PC-3 (cell line): ENCODE measurements at regions not wholly inside any gene's neighbourhood (a gene's known extent, or its start where the extent isn't known, plus 50 kb on each side); places are given as distances from the start of the nearest gene placed in this dataset.

Source experiments
- ATAC-seq: fragments of 200-7000 bp; cut with Tn5 transposase; 2 replicates; pipeline ENCODE4 v1.9.1; 2020; ENCODE audit warnings: mild to moderate bottlenecking, moderate library complexity
- BruUV-seq: library from RNA; stranded (reverse); fragments of 400-500 nt; replicated peaks from 2 replicates; lab custom pipeline; 2021; lab: Mats Ljungman, UMichigan
- CTCF ChIA-PET: fragments of 300-600 bp; sonication (Branson Sonifier 250); formaldehyde crosslinking; loops from one replicate; lab custom pipeline; 2022; ENCODE audit warnings: antibody characterized with exemption; lab: Charles Lee
- POLR2A ChIA-PET: fragments of 300-600 bp; sonication (Branson Sonifier 250); formaldehyde crosslinking; loops from one replicate; lab custom pipeline; 2022; ENCODE audit warnings: antibody characterized with exemption; ENCODE audit not compliant: unreplicated experiment; lab: Charles Lee
- DNase-seq: peaks from one replicate; pipeline ENCODE4 v3.0.0-alpha.2; 2015
- H2AFZ ChIP-seq: fragments of 300-600 bp; sonication (generic); 2 replicates; pipeline ENCODE4 v1.6.0; 2016; ENCODE audit warnings: antibody characterized with exemption, low read length
- H3F3A ChIP-seq: fragments of 300-600 bp; sonication (generic); one replicate; pipeline ENCODE4 v1.6.0; 2017; ENCODE audit warnings: antibody characterized with exemption, low read length, control low read depth, mild to moderate bottlenecking; ENCODE audit not compliant: unreplicated experiment
- H3K27ac ChIP-seq: fragments of 300-600 bp; sonication (generic); 2 replicates; pipeline ENCODE4 v1.5.1; 2016; ENCODE audit warnings: mild to moderate bottlenecking, low read length
- H3K27me3 ChIP-seq: fragments of 300-600 bp; sonication (generic); 2 replicates; pipeline ENCODE4 v1.6.1; 2016; ENCODE audit warnings: low read length, mixed read lengths
- H3K36me3 ChIP-seq: fragments of 300-600 bp; sonication (generic); 2 replicates; pipeline ENCODE4 v1.6.1; 2016; ENCODE audit warnings: low read depth, mixed run types, low read length, mixed read lengths
- H3K4me1 ChIP-seq: fragments of 300-600 bp; sonication (generic); 2 replicates; pipeline ENCODE4 v1.5.1; 2016; ENCODE audit warnings: low read length; ENCODE audit not compliant: insufficient read depth
- H3K4me2 ChIP-seq: fragments of 300-600 bp; sonication (generic); 2 replicates; pipeline ENCODE4 v1.6.0; 2016; ENCODE audit warnings: low read length
- H3K4me3 ChIP-seq: fragments of 300-600 bp; sonication (generic); 2 replicates; pipeline ENCODE4 v1.5.1; 2016; ENCODE audit warnings: mild to moderate bottlenecking, low read length, mixed read lengths
- H3K79me2 ChIP-seq: fragments of 300-600 bp; sonication (generic); 2 replicates; pipeline ENCODE4 v1.6.1; 2017; ENCODE audit warnings: low read length, mixed read lengths
- H3K9ac ChIP-seq: fragments of 300-600 bp; sonication (generic); 2 replicates; pipeline ENCODE4 v1.6.0; 2016; ENCODE audit warnings: mild to moderate bottlenecking, low read length
- H3K9me2 ChIP-seq: fragments of 300-600 bp; sonication (generic); replicated peaks from 2 replicates; pipeline ENCODE4 v1.6.1; 2016; ENCODE audit warnings: mixed run types, low read length, mixed read lengths
- H3K9me3 ChIP-seq: fragments of 300-600 bp; sonication (generic); 2 replicates; pipeline ENCODE4 v1.6.1; 2016; ENCODE audit warnings: low read length, mixed read lengths
- H4K20me1 ChIP-seq: fragments of 300-600 bp; sonication (generic); 2 replicates; pipeline ENCODE4 v1.6.1; 2016; ENCODE audit warnings: low read length, mixed read lengths
- CTCF ChIP-seq: fragments of 300-600 bp; sonication (generic); conservative IDR thresholded peaks from 2 replicates; pipeline ENCODE4 v1.5.1; 2017; ENCODE audit warnings: antibody characterized with exemption, low read depth, mild to moderate bottlenecking, low read length
- EZH2 ChIP-seq: fragments of 300-600 bp; sonication (generic); IDR thresholded peaks from one replicate; pipeline ENCODE4 v1.6.1; 2017; ENCODE audit warnings: antibody characterized with exemption, mild to moderate bottlenecking, low read length; ENCODE audit not compliant: unreplicated experiment
- EZH2phosphoT487 ChIP-seq: fragments of 300-600 bp; sonication (generic); IDR thresholded peaks from 2 replicates; pipeline ENCODE4 v1.6.1; 2018; ENCODE audit warnings: mild to moderate bottlenecking, antibody characterized with exemption, low read length, borderline replicate concordance
- intact Hi-C: fragments of 100-400 bp; cut with micrococcal nuclease; formaldehyde crosslinking; loops from 2 replicates; pipeline ENCODE4 v1.9.0; 2023

GRCh38 chr9:79014929-79015699, 556.7 kb upstream of the TLE4 start:
- Histone ChIP-seq H3K36me3 (0 out of 2 replicates have a peak, but pooled peaks cover 4% of the 10 kb centered on the region), H3K9me2 (no peaks in the 10 kb centered on the region), H3K9ac (no peak overlapping the region), H3K27me3 (no peaks in the 10 kb centered on the region), H3K27ac (peak overlapping the region; percentile 66), H3K4me2 (peak overlapping the region; percentile 56), H3K9me3 (no peaks in the 10 kb centered on the region), H3K4me3 (0 out of 2 replicates have a peak overlapping the region, but pooled peaks have one; percentile 5), H2AFZ (peak overlapping the region; percentile 58), H4K20me1 (no peaks in the 10 kb centered on the region), H3F3A (peaks cover 4% of the 10 kb centered on the region), H3K4me1 (peaks cover 38% of the 10 kb centered on the region), H3K79me2 (no peaks in the 10 kb centered on the region)
- no peak for TF ChIP-seq CTCF
- TF ChIP-seq EZH2, result no peak
- TF ChIP-seq EZH2phosphoT487, result no peak
- DNase-seq (peak; percentile 64), ATAC-seq (peak; percentile 58)
- CTCF ChIA-PET, result no interaction called here
- intact Hi-C loops, result no loop called here
- POLR2A ChIA-PET, result no interaction called here
- no TSS peak for BruUV-seq

GRCh38 chr9:79015951-79016350, 555.8 kb upstream of the TLE4 start:
- H3F3A ChIP-seq, result peaks cover 4% of the 10 kb centered on the region
- intact Hi-C loops, result no loop called here
- 0 out of 2 replicates have a peak, but pooled peaks cover 4% of the 10 kb centered on the region for H3K36me3 ChIP-seq
- no peak for DNase-seq
- H3K4me3 ChIP-seq, result no peak overlapping the region
- H4K20me1 ChIP-seq, result no peaks in the 10 kb centered on the region
- H3K9ac ChIP-seq, result no peak overlapping the region
- CTCF ChIA-PET, result no interaction called here
- TF ChIP-seq EZH2, result no peak
- no peak for TF ChIP-seq CTCF
- TF ChIP-seq EZH2phosphoT487, result no peak
- no peak overlapping the region for H2AFZ ChIP-seq
- no peaks in the 10 kb centered on the region for H3K27me3 ChIP-seq
- H3K4me2 ChIP-seq, result peak overlapping the region; percentile 56; the same call in 1 of the 2 replicates
- POLR2A ChIA-PET, result no interaction called here
- peaks cover 46% of the 10 kb centered on the region for H3K4me1 ChIP-seq
- no TSS peak for BruUV-seq
- H3K27ac ChIP-seq, result peak overlapping the region; percentile 66
- no peaks in the 10 kb centered on the region for H3K9me2 ChIP-seq
- no peaks in the 10 kb centered on the region for H3K79me2 ChIP-seq
- ATAC-seq, result no peak
- no peaks in the 10 kb centered on the region for H3K9me3 ChIP-seq

DNA sequence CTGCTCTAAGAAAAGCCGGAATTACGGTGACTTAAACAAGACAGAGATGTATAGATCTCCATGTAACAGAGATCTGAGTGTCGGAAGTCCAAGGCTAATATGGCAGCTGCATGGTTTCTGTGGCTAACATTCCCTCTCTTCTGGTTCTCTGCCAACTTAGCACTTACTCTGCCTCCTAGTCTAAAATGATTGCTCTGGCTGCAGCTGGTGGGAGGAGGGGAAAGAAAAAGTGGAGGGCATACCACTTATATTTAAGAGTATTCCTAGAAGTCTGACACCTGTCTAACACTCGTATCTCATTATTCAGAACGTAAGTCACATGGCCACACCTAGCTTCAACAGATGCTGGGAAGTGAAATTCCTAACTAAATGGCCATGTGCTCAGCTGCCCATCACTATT, 551.5 kb upstream of the TLE4 start:
- no peak for TF ChIP-seq CTCF
- TF ChIP-seq EZH2phosphoT487, result no peak
- TF ChIP-seq EZH2, result no peak
- POLR2A ChIA-PET, result interaction anchor here (0.6 kb wide), 1 partner anchor 643 kb away, joined by 6 read pairs; no protein-coding TSS in a partner anchor
- peak overlapping the region; percentile 50; the same call in 1 of the 2 replicates for H3K9ac ChIP-seq
- no peak overlapping the region for H2AFZ ChIP-seq
- no peaks in the 10 kb centered on the region for H3K9me2 ChIP-seq
- no peaks in the 10 kb centered on the region for H3K36me3 ChIP-seq
- no peaks in the 10 kb centered on the region for H3K27me3 ChIP-seq
- H3K9me3 ChIP-seq, result no peaks in the 10 kb centered on the region
- ATAC-seq (no peak), DNase-seq (no peak)
- no TSS peak for BruUV-seq
- H3K79me2 ChIP-seq, result no peaks in the 10 kb centered on the region
- H3K4me2 ChIP-seq, result peak overlapping the region; percentile 53
- peaks cover 48% of the 10 kb centered on the region for H3K4me1 ChIP-seq
- CTCF ChIA-PET, result no interaction called here
- intact Hi-C loops, result loop anchor here (5.0 to 10.0 kb wide), 4 partner anchors 98 to 415 kb away; no protein-coding TSS in a partner anchor
- H3K27ac ChIP-seq, result peak overlapping the region; percentile 90
- peaks cover 7% of the 10 kb centered on the region for H3F3A ChIP-seq
- H4K20me1 ChIP-seq, result no peaks in the 10 kb centered on the region
- no peak overlapping the region for H3K4me3 ChIP-seq
